HepG2 (cell line): ENCODE measurements at regions not wholly inside any gene's neighbourhood (a gene's known extent, or its start where the extent isn't known, plus 50 kb on each side); places are given as distances from the start of the nearest gene placed in this dataset.
A peak's percentile ranks its signal among the peaks of the same experiment; 100 is the strongest.

Experiments
- ATAC-seq: fragments of 200-7000 bp; cut with Tn5 transposase; 3 replicates; pipeline ENCODE4 v1.9.1; 2020; ENCODE audit warnings: mild to moderate bottlenecking, moderate library complexity
- BruUV-seq: library from RNA; stranded (reverse); fragments of 400-500 nt; replicated peaks from 2 replicates; lab custom pipeline; 2021; lab: Mats Ljungman, UMichigan
- CTCF ChIA-PET: fragments of 300-600 bp; formaldehyde crosslinking; extraction: SDS; loops from one replicate; lab custom pipeline; 2021; ENCODE audit warnings: low total read pairs, inconsistent platforms, low intra/inter-chr PET ratio; lab: Yijun Ruan, JAX
- POLR2A ChIA-PET: fragments of 350-600 bp; sonication (Branson Sonifier 250); formaldehyde crosslinking; loops from one replicate; lab custom pipeline; 2020; ENCODE audit warnings: antibody characterized with exemption, inconsistent platforms; lab: Yijun Ruan, JAX
- DNase-seq: peaks from one replicate; pipeline ENCODE4 v3.0.0-alpha.2; 2015; ENCODE audit warnings: low spot score
- FAIRE-seq: peaks from 3 replicates; lab custom pipeline; 2011; peaks lifted over from hg19 to GRCh38; lab: Jason Lieb, UNC
- H2AFZ ChIP-seq: one replicate; pipeline ENCODE4 v1.6.1; 2011; ENCODE audit warnings: low read length, inconsistent platforms
- H3K27ac ChIP-seq: fragments of 300-600 bp; 3 replicates; pipeline ENCODE4 v1.8.0; 2011; ENCODE audit warnings: mixed run types, mild to moderate bottlenecking, mixed read lengths, low read length, inconsistent platforms; ENCODE audit not compliant: insufficient read depth; ENCODE audit errors: extremely low read length
- H3K27me3 ChIP-seq, 2 experiments: fragments of 200-600 bp in 1 of 2; 2 replicates in 1 of 2; 3 replicates in 1 of 2; pipeline versions ENCODE4 v1.6.0 to v1.8.0; 2011; ENCODE audit warnings: low read length in 2 of 2, mild to moderate bottlenecking in 2 of 2, moderate library complexity in 2 of 2, inconsistent platforms in 1 of 2; ENCODE audit not compliant: insufficient read depth in 2 of 2, control insufficient read depth in 1 of 2
- H3K36me3 ChIP-seq, 2 experiments: fragments of 200-600 bp in 1 of 2; replicated peaks in 1 of 2; 2 replicates in 1 of 2; 3 replicates in 1 of 2; pipeline versions ENCODE4 v1.5.1 to v1.8.0; 2011; ENCODE audit warnings: low read length in 2 of 2, inconsistent platforms in 1 of 2; ENCODE audit not compliant: insufficient read depth in 2 of 2, control insufficient read depth in 1 of 2
- H3K4me1 ChIP-seq: 2 replicates; pipeline ENCODE4 v1.5.1; 2012; ENCODE audit warnings: low read length, inconsistent platforms; ENCODE audit not compliant: insufficient read depth
- H3K4me2 ChIP-seq: 2 replicates; pipeline ENCODE4 v1.6.0; 2011; ENCODE audit warnings: low read depth, low read length, inconsistent platforms
- H3K4me3 ChIP-seq, 3 experiments: fragments of 200-600 bp in 1 of 3; sonication (generic), shearing (Covaris generic) in 1 of 3; replicated peaks in 1 of 3; 2 replicates each; pipeline ENCODE4 v1.5.1; 2011 to 2016; ENCODE audit warnings: low read length in 3 of 3, inconsistent platforms in 2 of 3, low read depth in 2 of 3, mild to moderate bottlenecking in 2 of 3, control low read depth in 1 of 3, mixed read lengths in 1 of 3; ENCODE audit not compliant: insufficient read depth in 1 of 3
- H3K79me2 ChIP-seq: one replicate; pipeline ENCODE4 v1.6.1; 2011; ENCODE audit warnings: low read length, inconsistent platforms; ENCODE audit not compliant: insufficient read depth
- H3K9ac ChIP-seq: 2 replicates; pipeline ENCODE4 v1.6.0; 2011; ENCODE audit warnings: mild to moderate bottlenecking, low read depth, low read length, inconsistent platforms; ENCODE audit not compliant: insufficient read depth
- H3K9me3 ChIP-seq: 2 replicates; pipeline ENCODE4 v1.5.1; 2012; ENCODE audit warnings: mild to moderate bottlenecking, low read length
- H4K20me1 ChIP-seq: 2 replicates; pipeline ENCODE4 v1.6.0; 2011; ENCODE audit warnings: inconsistent platforms, mild to moderate bottlenecking, low read length, moderate library complexity; ENCODE audit not compliant: insufficient read depth
- CTCF ChIP-seq: sonication (generic); formaldehyde crosslinking; IDR thresholded peaks from 2 replicates; pipeline ENCODE4 v1.5.0; 2020; ENCODE audit warnings: mild to moderate bottlenecking, missing genetic modification reagents, moderate library complexity
- ZNF180 ChIP-seq: sonication (generic); formaldehyde crosslinking; IDR thresholded peaks from 2 replicates; pipeline ENCODE4 v1.4.0; 2020; ENCODE audit warnings: low read depth, missing genetic modification reagents, borderline replicate concordance
- ZNF564 ChIP-seq: sonication (generic); formaldehyde crosslinking; IDR thresholded peaks from 2 replicates; pipeline ENCODE4 v1.8.1; 2023; ENCODE audit warnings: mild to moderate bottlenecking, missing genetic modification reagents
- ZNF652 ChIP-seq: IDR thresholded peaks from 2 replicates; pipeline ENCODE4 v1.6.1; 2016; ENCODE audit warnings: low read depth, borderline replicate concordance
- ZNF768 ChIP-seq: sonication (generic); formaldehyde crosslinking; IDR thresholded peaks from 2 replicates; pipeline ENCODE4 v1.4.0; 2020; ENCODE audit warnings: missing genetic modification reagents
- WGBS: methylation state at CpG from one replicate; pipeline ENCODE4 v1.1.6; 2017; ENCODE audit warnings: low lambda C conversion rate; 5-methylcytosine and 5-hydroxymethylcytosine counted together
- in situ Hi-C: cut with HindIII; loops from 2 replicates; pipeline ENCODE4 v1.10.0; 2017; ENCODE audit warnings: low pct_unique_long_range_greater_than_20kb; ENCODE audit not compliant: extremely low pct_ligation_motif_present
- intact Hi-C: fragments of 100-400 bp; cut with micrococcal nuclease; formaldehyde crosslinking; loops from one replicate; pipeline ENCODE4 v1.10.0; 2022; ENCODE audit not compliant: unreplicated experiment
- TF ChIP-seq, protein P1 (sequence below): sonication (generic); formaldehyde crosslinking; IDR thresholded peaks from 2 replicates; pipeline ENCODE4 v1.4.0; 2020; ENCODE audit warnings: missing genetic modification reagents

GRCh38 chr1:38502758-38503157 is 356.8 kb downstream of the RRAGC start:
- ChIA-PET POLR2A (no interaction called here), CTCF (no interaction called here)
- in situ Hi-C loops (no loop called here), intact Hi-C loops (no loop called here)
- H4K20me1 ChIP-seq, result no peaks in the 10 kb centered on the region
- no peak overlapping the region for H3K27ac ChIP-seq
- no peaks in the 10 kb centered on the region; a peak in 1 of 5 replicates for H3K27me3 ChIP-seq
- 0% methylated on average over 2 of the region's 4 CpGs for WGBS
- ATAC-seq (no peak), FAIRE-seq (no peak), DNase-seq (no peak)
- H3K9me3 ChIP-seq, result no peaks in the 10 kb centered on the region
- H3K4me2 ChIP-seq, result no peak overlapping the region
- H3K4me1 ChIP-seq, result no peaks in the 10 kb centered on the region
- no peak overlapping the region for H2AFZ ChIP-seq
- no peaks in the 10 kb centered on the region for H3K79me2 ChIP-seq
- H3K4me3 ChIP-seq, result no peak overlapping the region
- no TSS peak for BruUV-seq
- TF ChIP-seq ZNF768 (CRISPR knock-in tag), result no peak
- TF ChIP-seq ZNF180 (CRISPR knock-in tag), result no peak
- no peak for TF ChIP-seq ZNF564 (CRISPR knock-in tag)
- TF ChIP-seq CTCF (CRISPR knock-in tag), result peak; percentile 28
- TF ChIP-seq, protein P1, sequence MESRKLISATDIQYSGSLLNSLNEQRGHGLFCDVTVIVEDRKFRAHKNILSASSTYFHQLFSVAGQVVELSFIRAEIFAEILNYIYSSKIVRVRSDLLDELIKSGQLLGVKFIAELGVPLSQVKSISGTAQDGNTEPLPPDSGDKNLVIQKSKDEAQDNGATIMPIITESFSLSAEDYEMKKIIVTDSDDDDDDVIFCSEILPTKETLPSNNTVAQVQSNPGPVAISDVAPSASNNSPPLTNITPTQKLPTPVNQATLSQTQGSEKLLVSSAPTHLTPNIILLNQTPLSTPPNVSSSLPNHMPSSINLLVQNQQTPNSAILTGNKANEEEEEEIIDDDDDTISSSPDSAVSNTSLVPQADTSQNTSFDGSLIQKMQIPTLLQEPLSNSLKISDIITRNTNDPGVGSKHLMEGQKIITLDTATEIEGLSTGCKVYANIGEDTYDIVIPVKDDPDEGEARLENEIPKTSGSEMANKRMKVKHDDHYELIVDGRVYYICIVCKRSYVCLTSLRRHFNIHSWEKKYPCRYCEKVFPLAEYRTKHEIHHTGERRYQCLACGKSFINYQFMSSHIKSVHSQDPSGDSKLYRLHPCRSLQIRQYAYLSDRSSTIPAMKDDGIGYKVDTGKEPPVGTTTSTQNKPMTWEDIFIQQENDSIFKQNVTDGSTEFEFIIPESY, result no peak
- TF ChIP-seq ZNF652 (CRISPR knock-in tag), result no peak
- H3K36me3 ChIP-seq, result no peaks in the 10 kb centered on the region
- H3K9ac ChIP-seq, result no peak overlapping the region
